SK-N-SH (cell line): ENCODE measurements at regions not wholly inside any gene's neighbourhood (a gene's known extent, or its start where the extent isn't known, plus 50 kb on each side); places are given as distances from the start of the nearest gene placed in this dataset.
A peak's percentile ranks its signal among the peaks of the same experiment; 100 is the strongest.

Experiments
- CTCF ChIA-PET: fragments of 300-600, 350-600 bp; formaldehyde crosslinking; extraction: SDS; loops from one replicate; lab custom pipeline; 2021; lab: Yijun Ruan, JAX
- POLR2A ChIA-PET: fragments of 350-600 bp; sonication (Branson Sonifier 250); formaldehyde crosslinking; extraction: SDS; loops from one replicate; lab custom pipeline; 2020; ENCODE audit warnings: antibody characterized with exemption, inconsistent platforms; lab: Yijun Ruan, JAX
- DNase-seq: peaks from one replicate; pipeline ENCODE4 v3.0.0; 2012
- H2AFZ ChIP-seq: fragments of 200-600 bp; sonication (generic); 2 replicates; pipeline ENCODE4 v1.8.1; 2016; ENCODE audit warnings: antibody characterized with exemption, mild to moderate bottlenecking, low read depth
- H3F3A ChIP-seq: fragments of 200-600 bp; sonication (generic); replicated peaks from 2 replicates; pipeline ENCODE3; 2016; ENCODE audit warnings: antibody characterized with exemption, mild to moderate bottlenecking; ENCODE audit not compliant: insufficient read depth
- H3K27ac ChIP-seq, 2 experiments: fragments of 200-500 bp in 1 of 2; fragments of 200-600 bp in 1 of 2; sonication (Bioruptor generic) in 1 of 2; sonication (generic), shearing (Covaris generic) in 1 of 2; 2 replicates each; pipeline versions ENCODE4 v1.5.1 to v1.6.1; 2014 to 2016; ENCODE audit warnings: low read depth in 2 of 2, inconsistent platforms in 1 of 2, low read length in 1 of 2, mild to moderate bottlenecking in 1 of 2, mixed read lengths in 1 of 2
- H3K27me3 ChIP-seq: fragments of 200-600 bp; sonication (generic), shearing (Covaris generic); 2 replicates; pipeline ENCODE4 v1.6.1; 2016; ENCODE audit warnings: mixed run types; ENCODE audit not compliant: insufficient read depth
- H3K36me3 ChIP-seq, 2 experiments: fragments of 200-500 bp in 1 of 2; fragments of 200-600 bp in 1 of 2; sonication (Bioruptor generic) in 1 of 2; sonication (generic) in 1 of 2; replicated peaks in 1 of 2; 2 replicates each; pipeline versions ENCODE3 to v1.5.1; 2014 to 2016; ENCODE audit warnings: low read length in 1 of 2, mild to moderate bottlenecking in 1 of 2; ENCODE audit not compliant: insufficient read depth in 2 of 2, control insufficient read depth in 1 of 2
- H3K4me1 ChIP-seq, 2 experiments: fragments of 200-500 bp in 1 of 2; fragments of 200-600 bp in 1 of 2; sonication (Bioruptor generic) in 1 of 2; sonication (generic), shearing (Covaris generic) in 1 of 2; 2 replicates each; pipeline versions ENCODE4 v1.5.1 to v1.6.1; 2014 to 2016; ENCODE audit warnings: low read depth in 1 of 2, low read length in 1 of 2, mixed run types in 1 of 2; ENCODE audit not compliant: insufficient read depth in 2 of 2, control insufficient read depth in 1 of 2
- H3K4me2 ChIP-seq: fragments of 200-600 bp; sonication (generic), shearing (Covaris generic); 2 replicates; pipeline ENCODE4 v1.6.1; 2017; ENCODE audit warnings: mixed run types
- H3K4me3 ChIP-seq, 2 experiments: fragments of 200-500 bp in 1 of 2; fragments of 200-600 bp in 1 of 2; sonication (Bioruptor generic) in 1 of 2; sonication (generic), shearing (Covaris generic) in 1 of 2; 2 replicates each; pipeline versions ENCODE4 v1.5.1 to v1.8.1; 2014 to 2016; ENCODE audit warnings: low read depth in 2 of 2, inconsistent platforms in 1 of 2, low read length in 1 of 2, mild to moderate bottlenecking in 1 of 2, mixed read lengths in 1 of 2, moderate library complexity in 1 of 2
- H3K79me2 ChIP-seq: fragments of 200-600 bp; sonication (generic); 2 replicates; pipeline ENCODE4 v1.8.1; 2017; ENCODE audit warnings: mild to moderate bottlenecking; ENCODE audit not compliant: insufficient read depth
- H3K9ac ChIP-seq: fragments of 200-600 bp; sonication (generic); 2 replicates; pipeline ENCODE4 v1.6.1; 2017; ENCODE audit warnings: mixed run types
- H3K9me2 ChIP-seq: fragments of 200-600 bp; sonication (generic); 2 replicates; pipeline ENCODE4 v1.6.1; 2017; ENCODE audit warnings: mixed run types
- H3K9me3 ChIP-seq: fragments of 200-600 bp; sonication (generic); 2 replicates; pipeline ENCODE4 v1.6.1; 2017; ENCODE audit warnings: mixed run types, mild to moderate bottlenecking, moderate library complexity
- H4K20me1 ChIP-seq: fragments of 200-600 bp; sonication (generic); 2 replicates; pipeline ENCODE4 v1.6.1; 2017; ENCODE audit warnings: mild to moderate bottlenecking, mixed run types; ENCODE audit not compliant: insufficient read depth
- CHD2 ChIP-seq: fragments of 150-350 bp; IDR thresholded peaks from 2 replicates; pipeline ENCODE4 v1.6.1; 2018; ENCODE audit warnings: low read length; ENCODE audit not compliant: partially characterized antibody
- EP300 ChIP-seq, 2 experiments: IDR thresholded peaks; 2 replicates each; pipeline versions ENCODE4 v1.4.0 to v1.6.1; 2012; ENCODE audit warnings: borderline replicate concordance in 1 of 2, low read depth in 1 of 2, low read length in 1 of 2
- EZH2phosphoT487 ChIP-seq: fragments of 200-600 bp; sonication (generic); IDR thresholded peaks from 2 replicates; pipeline ENCODE4 v1.6.1; 2017; ENCODE audit warnings: low read depth, mixed run types, mild to moderate bottlenecking, antibody characterized with exemption, moderate library complexity, borderline replicate concordance
- FOSL2 ChIP-seq: IDR thresholded peaks from 2 replicates; pipeline ENCODE4 v1.4.0; 2012; ENCODE audit warnings: low read depth, mild to moderate bottlenecking, moderate library complexity, borderline replicate concordance
- FOXM1 ChIP-seq: IDR thresholded peaks from 2 replicates; pipeline ENCODE4 v1.4.0; 2012; ENCODE audit warnings: low read depth, mild to moderate bottlenecking
- GABPA ChIP-seq: IDR thresholded peaks from 2 replicates; pipeline ENCODE4 v1.4.0; 2012; ENCODE audit warnings: low read depth, mild to moderate bottlenecking
- GATA2 ChIP-seq: sonication (generic); formaldehyde crosslinking; IDR thresholded peaks from 2 replicates; pipeline ENCODE4 v1.5.0; 2020; ENCODE audit warnings: mild to moderate bottlenecking, missing genetic modification reagents
- IRF3 ChIP-seq: fragments of 150-350 bp; IDR thresholded peaks from 2 replicates; pipeline ENCODE4 v1.6.1; 2016; ENCODE audit warnings: mild to moderate bottlenecking, low read depth, low read length
- JUND ChIP-seq: IDR thresholded peaks from 2 replicates; pipeline ENCODE4 v1.4.0; 2012
- MEF2A ChIP-seq: IDR thresholded peaks from 2 replicates; pipeline ENCODE4 v1.4.0; 2012; ENCODE audit warnings: low read depth, borderline replicate concordance
- NRF1 ChIP-seq: IDR thresholded peaks from 2 replicates; pipeline ENCODE4 v1.6.1; 2012; ENCODE audit warnings: low read depth, mild to moderate bottlenecking, low read length
- PBX3 ChIP-seq: IDR thresholded peaks from 2 replicates; pipeline ENCODE4; 2012
- POLR2AphosphoS5 ChIP-seq: IDR thresholded peaks from 2 replicates; pipeline ENCODE4 v1.6.1; 2012; ENCODE audit warnings: low read depth, low read length
- RAD21 ChIP-seq: IDR thresholded peaks from 2 replicates; pipeline ENCODE4 v1.6.1; 2012; ENCODE audit warnings: mild to moderate bottlenecking, low read length
- RCOR1 ChIP-seq: fragments of 150-350 bp; IDR thresholded peaks from 2 replicates; pipeline ENCODE4 v1.6.1; 2017; ENCODE audit warnings: antibody characterized with exemption, low read length
- RFX5 ChIP-seq: IDR thresholded peaks from 2 replicates; pipeline ENCODE4 v1.6.1; 2012; ENCODE audit warnings: mild to moderate bottlenecking, improper control_type of control experiment, low read length
- RXRA ChIP-seq: IDR thresholded peaks from 2 replicates; pipeline ENCODE4 v1.4.0; 2012; ENCODE audit warnings: low read depth, mild to moderate bottlenecking, borderline replicate concordance
- SIN3A ChIP-seq: IDR thresholded peaks from 2 replicates; pipeline ENCODE4 v1.6.1; 2012; ENCODE audit warnings: low read depth, mild to moderate bottlenecking, low read length, moderate library complexity, borderline replicate concordance
- SMC3 ChIP-seq: IDR thresholded peaks from 2 replicates; pipeline ENCODE4 v1.6.1; 2012; ENCODE audit warnings: low read depth, low read length, improper control_type of control experiment
- TAF1 ChIP-seq: IDR thresholded peaks from 2 replicates; pipeline ENCODE4 v1.6.1; 2012; ENCODE audit warnings: low read depth, mild to moderate bottlenecking, low read length, moderate library complexity, borderline replicate concordance
- TCF12 ChIP-seq: IDR thresholded peaks from 2 replicates; pipeline ENCODE4 v1.4.0; 2012
- TEAD4 ChIP-seq: IDR thresholded peaks from 2 replicates; pipeline ENCODE4 v1.4.0; 2012; ENCODE audit warnings: mild to moderate bottlenecking, borderline replicate concordance; ENCODE audit not compliant: insufficient read depth
- USF1 ChIP-seq: IDR thresholded peaks from 2 replicates; pipeline ENCODE4 v1.4.0; 2012; ENCODE audit warnings: low read depth, borderline replicate concordance
- YY1 ChIP-seq: IDR thresholded peaks from 2 replicates; pipeline ENCODE4 v1.4.0; 2012; ENCODE audit warnings: low read depth, mild to moderate bottlenecking
- ZBTB33 ChIP-seq: IDR thresholded peaks from 2 replicates; pipeline ENCODE4 v1.4.0; 2012; ENCODE audit warnings: low read depth, borderline replicate concordance
- WGBS: methylation state at CpG from one replicate; pipeline ENCODE4 v1.1.6; 2017; ENCODE audit warnings: low lambda C conversion rate; 5-methylcytosine and 5-hydroxymethylcytosine counted together

GRCh38 chr5:109971968-109972367, 282.2 kb downstream of the MAN2A1 start:
- no peak overlapping the region for H2AFZ ChIP-seq
- no peaks in the 10 kb centered on the region for H3K9me3 ChIP-seq
- CTCF ChIA-PET, result interaction anchor here (1.1 to 1.4 kb wide), 2 partner anchors 9 to 10 kb away, joined by 3 read pairs; no protein-coding TSS in a partner anchor
- no peak overlapping the region for H3K4me2 ChIP-seq
- no peaks in the 10 kb centered on the region for H3K79me2 ChIP-seq
- DNase-seq, result no peak
- no peak overlapping the region for H3K27ac ChIP-seq
- H3K4me3 ChIP-seq, result no peak overlapping the region
- H3K36me3 ChIP-seq, result no peaks in the 10 kb centered on the region
- no peaks in the 10 kb centered on the region for H3K27me3 ChIP-seq
- H3F3A ChIP-seq, result no peaks in the 10 kb centered on the region
- H3K9me2 ChIP-seq, result no peaks in the 10 kb centered on the region
- no peaks in the 10 kb centered on the region for H3K4me1 ChIP-seq
- TF ChIP-seq GABPA (no peak), YY1 (no peak), TEAD4 (no peak), EZH2phosphoT487 (no peak), SIN3A (no peak), TAF1 (no peak), FOXM1 (no peak), FOSL2 (no peak), RAD21 (no peak), MEF2A (no peak), POLR2AphosphoS5 (no peak), NRF1 (no peak), RFX5 (no peak), PBX3 (no peak), GATA2 (no peak), USF1 (no peak)
- 44% methylated on average over 1 of the region's 1 CpG for WGBS
- no peak overlapping the region for H3K9ac ChIP-seq
- no peaks in the 10 kb centered on the region for H4K20me1 ChIP-seq
- POLR2A ChIA-PET, result no interaction called here

GRCh38 chr5:109981979-109982378, 292.3 kb downstream of the MAN2A1 start:
- POLR2A ChIA-PET, result no interaction called here
- H3K9me2 ChIP-seq, result no peaks in the 10 kb centered on the region
- H3K27ac ChIP-seq, result no peak overlapping the region; a peak in 1 of 4 replicates
- TF ChIP-seq IRF3, result no peak
- peak; percentile 69 for TF ChIP-seq JUND
- peak; percentile 91 for TF ChIP-seq TCF12
- no peak for TF ChIP-seq RCOR1
- peak; percentile 16 for TF ChIP-seq CHD2
- TF ChIP-seq TEAD4, result peak; percentile 70
- TF ChIP-seq SIN3A, result no peak
- TF ChIP-seq SMC3, result no peak
- peak; percentile 61 to 84 for TF ChIP-seq EP300 (IDR thresholded peaks at IDR 0.05; ENCODE audit: borderline replicate concordance in 1 of 2, low read depth in 1 of 2, low read length in 1 of 2)
- TF ChIP-seq RAD21, result no peak
- TF ChIP-seq ZBTB33, result no peak
- TF ChIP-seq RXRA, result 0 out of 2 replicates have a peak, but pooled peaks have one; percentile 22
- TF ChIP-seq NRF1, result no peak
- peak; percentile 86 for TF ChIP-seq PBX3

More at GRCh38 chr5:109981979-109982378, 292.3 kb downstream of the MAN2A1 start:
- Histone ChIP-seq H3K4me3 (no peak overlapping the region), H3K27me3 (no peaks in the 10 kb centered on the region), H3K9me3 (no peaks in the 10 kb centered on the region; the same call in 1 of the 2 replicates), H3K9ac (no peak overlapping the region), H2AFZ (no peak overlapping the region), H3K79me2 (no peaks in the 10 kb centered on the region), H3K4me1 (peaks cover 0 to 6% of the 10 kb centered on the region in 2 experiments; a peak in 1 of 4 replicates), H3K4me2 (no peak overlapping the region), H3K36me3 (no peaks in the 10 kb centered on the region), H3F3A (no peaks in the 10 kb centered on the region), H4K20me1 (no peaks in the 10 kb centered on the region)
- no peak for DNase-seq
- CTCF ChIA-PET, result interaction anchor here (0.9 to 1.3 kb wide), 2 partner anchors 10 to 18 kb away, joined by 3 read pairs; no protein-coding TSS in a partner anchor
